Activated CD8-positive, alpha-beta memory T cell treated with anti-CD3 and anti-CD28 coated beads, Interleukin-2, amount 10 ng/mL, durations not matched to agents 7 days and 5 days (primary cell): ENCODE measurements at regions not wholly inside any gene's neighbourhood (a gene's known extent, or its start where the extent isn't known, plus 50 kb on each side); places are given as distances from the start of the nearest gene placed in this dataset.
"Not testable (repeated sequence)": the region's sequence is repeated elsewhere in the genome, so short reads cannot be mapped to it uniquely, and the experiment has no call there.

Experiments
- ATAC-seq: fragments of 150-1000 bp; cut with Tn5 transposase; one replicate; pipeline ENCODE4 v1.10.0; 2021; ENCODE audit warnings: moderate library complexity
- CTCF ChIA-PET: fragments of 350-600 bp; sonication (Branson Sonifier 250); formaldehyde crosslinking; loops from one replicate; lab custom pipeline; 2021; ENCODE audit warnings: antibody characterized with exemption; lab: Charles Lee
- DNase-seq: peaks from one replicate; pipeline ENCODE4 v3.0.0-alpha.2; 2020
- H3K27ac Mint-ChIP-seq: one replicate; pipeline ENCODE4 v1.8.0; 2021; ENCODE audit warnings: mild to moderate bottlenecking, mixed read lengths
- H3K27me3 Mint-ChIP-seq: one replicate; pipeline ENCODE4 v1.8.0; 2021; ENCODE audit warnings: mixed read lengths
- H3K36me3 Mint-ChIP-seq: one replicate; pipeline ENCODE4 v1.8.0; 2021; ENCODE audit warnings: mild to moderate bottlenecking, mixed read lengths
- H3K4me1 Mint-ChIP-seq: one replicate; pipeline ENCODE4 v1.8.0; 2021; ENCODE audit warnings: mixed read lengths
- H3K4me3 Mint-ChIP-seq: one replicate; pipeline ENCODE4 v1.8.0; 2021; ENCODE audit warnings: mild to moderate bottlenecking, moderate library complexity, mixed read lengths
- H3K9me3 Mint-ChIP-seq: one replicate; pipeline ENCODE4 v1.8.0; 2022; ENCODE audit warnings: low read depth, mixed read lengths

DNA sequence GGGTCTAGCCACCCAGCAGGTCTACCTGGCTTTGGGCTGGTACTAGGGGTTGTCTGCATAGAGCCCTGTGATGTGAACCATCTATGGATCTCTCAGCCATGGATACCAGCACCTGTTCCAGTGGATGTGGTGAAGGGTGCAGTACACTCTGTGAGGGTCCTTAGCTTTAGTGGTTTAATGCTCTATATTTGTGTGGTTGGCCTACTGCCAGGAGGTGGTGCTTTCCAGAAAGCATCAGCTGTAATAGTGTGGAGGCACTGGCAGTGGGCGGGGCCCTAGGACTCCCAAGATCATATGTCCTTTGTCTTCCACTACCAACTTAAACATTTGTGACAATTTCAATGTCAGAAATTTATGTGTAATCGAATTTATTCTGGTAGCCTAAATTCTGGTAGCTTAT is 1065.1 kb downstream of the RPIA start:
- peaks cover 19% of the 10 kb centered on the region for H3K9me3 Mint-ChIP-seq
- H3K27ac Mint-ChIP-seq, H3K36me3 Mint-ChIP-seq, H3K4me3 Mint-ChIP-seq, H3K4me1 Mint-ChIP-seq, CTCF ChIA-PET, H3K27me3 Mint-ChIP-seq, DNase-seq, ATAC-seq: not testable (repeated sequence)

DNA sequence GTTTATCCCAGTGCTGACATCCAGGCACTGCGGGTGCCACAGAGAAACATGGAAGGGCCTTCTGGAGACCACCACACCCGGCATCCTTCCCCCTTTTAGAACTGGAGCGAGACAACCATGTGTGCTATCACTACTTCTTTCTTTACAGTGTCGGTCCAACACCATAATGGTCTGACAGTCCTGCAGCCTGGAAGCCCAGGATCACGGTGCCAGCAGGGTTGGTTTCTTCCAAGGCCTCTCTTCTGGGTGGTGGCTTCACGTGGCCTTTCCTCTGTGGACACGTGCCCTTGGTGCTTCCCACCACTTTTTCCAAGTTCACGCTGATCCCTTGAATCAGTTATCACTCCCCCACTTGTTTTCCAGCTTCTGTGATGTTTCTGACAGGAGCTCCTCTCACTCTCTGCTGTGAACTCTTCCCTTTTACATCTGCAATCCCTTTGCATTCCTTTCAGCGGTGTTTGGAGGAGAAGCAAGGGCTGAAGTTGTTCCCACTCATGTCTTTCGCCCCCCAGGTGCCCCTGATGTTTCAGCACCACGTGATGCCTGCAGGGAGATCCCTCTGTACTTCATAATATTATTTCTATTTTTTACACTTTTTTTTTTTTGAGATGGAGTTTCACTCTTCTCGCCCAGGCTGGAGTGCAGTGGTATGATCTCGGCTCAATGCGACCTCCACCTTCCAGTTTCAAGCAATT is 1067.0 kb downstream of the RPIA start:
- peaks cover 23% of the 10 kb centered on the region for H3K9me3 Mint-ChIP-seq
- CTCF ChIA-PET, ATAC-seq, H3K4me3 Mint-ChIP-seq, H3K36me3 Mint-ChIP-seq, H3K4me1 Mint-ChIP-seq, H3K27ac Mint-ChIP-seq, H3K27me3 Mint-ChIP-seq, DNase-seq: not testable (repeated sequence)

DNA sequence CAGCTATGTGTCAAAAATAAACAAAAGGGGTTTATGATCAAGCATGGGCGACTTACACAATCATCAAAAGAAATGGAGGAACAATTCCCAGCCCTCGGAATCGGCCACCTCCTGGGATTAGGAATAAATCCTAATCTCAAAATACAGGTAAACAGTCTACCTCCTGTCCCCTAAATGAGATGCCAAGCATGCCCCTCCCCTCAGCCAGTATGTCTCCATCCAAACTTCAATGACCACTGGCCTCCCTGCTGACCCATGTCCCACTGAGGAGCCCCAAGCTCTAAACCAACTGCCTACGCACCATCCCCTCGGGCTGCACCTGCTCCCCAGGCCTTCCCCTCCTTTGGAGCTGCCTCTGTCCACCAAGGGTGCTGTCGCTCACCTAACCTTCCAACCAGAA is 1069.3 kb downstream of the RPIA start:
- DNase-seq, CTCF ChIA-PET, H3K4me3 Mint-ChIP-seq, H3K4me1 Mint-ChIP-seq, H3K27me3 Mint-ChIP-seq, H3K36me3 Mint-ChIP-seq, H3K27ac Mint-ChIP-seq, ATAC-seq: not testable (repeated sequence)
- peaks cover 24% of the 10 kb centered on the region for H3K9me3 Mint-ChIP-seq

DNA sequence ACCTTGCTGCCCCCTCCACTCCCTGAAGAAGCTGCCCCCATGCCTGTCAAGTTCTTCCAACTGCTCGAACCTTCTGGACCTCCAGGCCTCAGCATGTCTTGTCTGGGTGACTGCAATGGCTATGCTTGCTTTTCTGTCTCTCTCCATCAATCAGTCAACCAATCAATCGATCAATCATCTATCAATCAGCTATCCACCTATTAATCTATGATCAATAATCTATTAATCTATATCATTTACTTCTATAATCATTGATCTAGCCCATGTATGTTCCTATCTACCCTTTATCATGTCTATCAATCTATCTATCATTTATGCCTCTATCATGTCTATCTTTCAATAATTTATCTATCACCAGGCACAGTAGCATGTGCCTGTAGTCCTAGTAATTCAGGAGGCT is 1069.7 kb downstream of the RPIA start:
- H3K36me3 Mint-ChIP-seq, H3K27ac Mint-ChIP-seq, CTCF ChIA-PET, H3K4me1 Mint-ChIP-seq, H3K27me3 Mint-ChIP-seq, ATAC-seq, H3K4me3 Mint-ChIP-seq, DNase-seq: not testable (repeated sequence)
- H3K9me3 Mint-ChIP-seq, result peaks cover 22% of the 10 kb centered on the region

DNA sequence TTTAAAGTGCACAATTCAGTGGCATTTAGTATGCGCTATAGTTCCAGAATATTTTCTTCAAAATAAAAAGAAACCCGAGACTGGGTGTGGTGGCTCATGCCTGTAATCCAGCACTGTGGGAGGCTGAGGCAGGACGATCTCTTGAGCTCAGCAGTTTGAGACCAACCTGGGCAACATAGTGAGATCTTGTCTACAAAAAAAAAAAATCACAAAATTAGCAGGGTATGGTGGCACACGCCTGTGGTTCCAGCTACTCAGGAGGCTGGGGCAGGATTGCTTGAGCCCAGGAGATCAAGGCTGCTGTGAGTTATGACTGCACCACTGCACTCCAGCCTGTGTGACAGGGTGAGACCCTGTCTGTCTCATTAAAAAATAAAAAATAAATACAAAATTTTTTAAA is 1070.4 kb downstream of the RPIA start:
- H3K27ac Mint-ChIP-seq, DNase-seq, ATAC-seq, H3K27me3 Mint-ChIP-seq, H3K4me1 Mint-ChIP-seq, CTCF ChIA-PET, H3K36me3 Mint-ChIP-seq, H3K4me3 Mint-ChIP-seq: not testable (repeated sequence)
- peaks cover 22% of the 10 kb centered on the region for H3K9me3 Mint-ChIP-seq

DNA sequence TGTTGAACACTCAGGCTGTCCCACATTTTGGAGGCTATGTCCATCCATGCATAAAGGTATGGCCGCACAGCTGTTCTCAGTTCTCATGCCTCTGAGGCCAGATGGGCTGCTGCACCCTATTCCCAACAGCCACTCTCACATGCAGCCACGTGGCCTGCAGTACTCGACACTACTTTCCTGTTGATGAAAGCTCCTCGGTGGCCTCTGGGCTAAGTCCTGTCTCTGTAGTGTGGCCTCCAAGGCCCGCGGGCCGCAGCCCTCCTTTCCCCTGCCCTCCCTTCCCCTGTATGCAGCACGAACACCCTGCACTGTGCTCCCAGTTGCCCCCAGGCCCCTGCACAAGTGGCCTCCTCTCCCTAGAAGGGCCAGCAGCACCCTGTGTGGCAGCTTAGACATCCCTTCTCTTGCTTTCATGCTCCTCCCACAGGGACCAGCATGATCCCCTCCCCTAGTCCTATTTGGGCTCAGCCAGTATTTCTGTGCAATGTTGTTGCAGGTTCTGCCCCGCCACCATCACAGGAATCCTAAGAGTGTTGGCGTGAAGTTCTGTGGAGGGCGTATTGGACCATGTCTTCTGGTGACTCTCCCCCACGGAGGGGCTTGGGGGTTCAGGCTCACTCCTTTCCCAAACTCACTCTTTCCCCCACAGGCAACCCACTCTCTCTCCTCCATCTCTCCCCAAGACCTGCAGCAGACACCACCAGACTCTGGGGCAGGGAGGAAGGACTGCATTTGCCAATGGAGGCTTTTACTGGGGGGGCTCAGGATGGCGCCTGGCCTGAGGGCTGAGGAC is 1071.2 kb downstream of the RPIA start:
- DNase-seq, H3K27me3 Mint-ChIP-seq, H3K4me1 Mint-ChIP-seq, CTCF ChIA-PET, H3K4me3 Mint-ChIP-seq, H3K27ac Mint-ChIP-seq, ATAC-seq, H3K36me3 Mint-ChIP-seq: not testable (repeated sequence)
- peaks cover 24% of the 10 kb centered on the region for H3K9me3 Mint-ChIP-seq

DNA sequence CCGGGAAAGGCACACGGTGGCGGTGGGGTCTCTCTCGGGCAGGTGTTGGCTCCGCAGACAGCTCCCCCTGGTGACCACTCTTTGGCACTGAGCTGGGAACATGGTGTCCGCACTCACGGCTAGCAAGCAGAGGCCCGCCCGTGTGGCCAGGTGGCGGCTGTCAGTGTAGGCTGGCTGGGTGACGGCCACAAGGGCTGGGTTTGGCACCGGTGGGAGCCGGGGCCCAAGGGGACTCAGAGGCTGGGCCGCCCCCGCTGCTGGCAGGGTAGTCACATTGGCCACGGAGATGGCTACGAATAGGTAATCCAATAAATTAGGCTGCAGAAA is 1071.7 kb downstream of the RPIA start:
- Mint-ChIP-seq H3K4me3 (no peak overlapping the region), H3K4me1 (no peaks in the 10 kb centered on the region), H3K9me3 (peaks cover 22% of the 10 kb centered on the region), H3K36me3 (no peaks in the 10 kb centered on the region), H3K27me3 (peaks cover 10% of the 10 kb centered on the region), H3K27ac (no peak overlapping the region)
- ATAC-seq (no peak), DNase-seq (no peak)
- CTCF ChIA-PET, result no interaction called here

DNA sequence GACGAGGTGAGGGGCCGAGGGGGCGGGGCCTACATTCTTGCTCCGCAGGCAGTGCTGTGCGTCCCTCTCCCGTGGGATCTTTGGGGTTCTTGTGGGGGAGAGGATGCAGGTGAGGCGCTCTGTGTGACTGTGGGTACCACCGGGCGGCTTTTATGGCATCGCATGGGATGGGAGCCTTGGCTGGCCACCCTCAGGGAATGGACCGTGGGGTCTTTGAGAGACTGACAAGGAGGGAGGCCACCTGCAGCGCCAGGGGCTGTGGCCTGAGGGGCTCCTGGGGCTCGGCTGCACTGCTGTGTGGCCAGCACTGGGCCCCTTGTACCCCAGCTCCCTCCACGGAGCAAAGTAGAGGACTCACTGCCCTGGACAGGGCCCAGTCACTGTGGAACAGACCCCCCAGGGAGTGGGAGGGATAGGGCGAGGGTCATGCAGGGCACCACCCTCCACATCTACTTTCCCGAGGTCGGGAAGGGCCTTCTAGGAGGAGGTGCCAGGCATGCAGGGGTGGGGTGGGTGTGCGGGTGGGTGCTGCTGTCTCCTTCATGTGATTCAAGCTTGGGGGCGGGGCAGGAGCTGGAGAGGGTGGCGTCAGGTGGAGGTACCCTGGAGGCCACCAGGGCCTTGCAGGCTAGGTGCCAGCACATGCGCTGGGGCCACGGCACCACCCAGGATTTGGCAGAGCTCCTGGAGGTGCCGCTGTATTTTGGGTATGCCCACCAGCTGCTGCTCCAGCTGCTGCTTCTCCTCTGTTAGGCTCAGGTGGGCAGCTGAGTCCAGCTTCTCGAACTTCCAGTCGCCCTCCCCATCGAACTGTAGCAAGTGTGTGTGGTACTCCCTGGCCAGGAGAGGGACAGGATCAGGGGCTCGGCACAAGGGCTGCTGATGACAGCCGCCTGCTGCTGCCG is 1072.4 kb downstream of the RPIA start:
- Mint-ChIP-seq H3K36me3 (no peaks in the 10 kb centered on the region), H3K4me1 (no peaks in the 10 kb centered on the region), H3K9me3 (peaks cover 22% of the 10 kb centered on the region), H3K27ac (no peak overlapping the region), H3K4me3 (no peak overlapping the region), H3K27me3 (peaks cover 14% of the 10 kb centered on the region)
- DNase-seq, result no peak
- no peak for ATAC-seq
- CTCF ChIA-PET, result no interaction called here

DNA sequence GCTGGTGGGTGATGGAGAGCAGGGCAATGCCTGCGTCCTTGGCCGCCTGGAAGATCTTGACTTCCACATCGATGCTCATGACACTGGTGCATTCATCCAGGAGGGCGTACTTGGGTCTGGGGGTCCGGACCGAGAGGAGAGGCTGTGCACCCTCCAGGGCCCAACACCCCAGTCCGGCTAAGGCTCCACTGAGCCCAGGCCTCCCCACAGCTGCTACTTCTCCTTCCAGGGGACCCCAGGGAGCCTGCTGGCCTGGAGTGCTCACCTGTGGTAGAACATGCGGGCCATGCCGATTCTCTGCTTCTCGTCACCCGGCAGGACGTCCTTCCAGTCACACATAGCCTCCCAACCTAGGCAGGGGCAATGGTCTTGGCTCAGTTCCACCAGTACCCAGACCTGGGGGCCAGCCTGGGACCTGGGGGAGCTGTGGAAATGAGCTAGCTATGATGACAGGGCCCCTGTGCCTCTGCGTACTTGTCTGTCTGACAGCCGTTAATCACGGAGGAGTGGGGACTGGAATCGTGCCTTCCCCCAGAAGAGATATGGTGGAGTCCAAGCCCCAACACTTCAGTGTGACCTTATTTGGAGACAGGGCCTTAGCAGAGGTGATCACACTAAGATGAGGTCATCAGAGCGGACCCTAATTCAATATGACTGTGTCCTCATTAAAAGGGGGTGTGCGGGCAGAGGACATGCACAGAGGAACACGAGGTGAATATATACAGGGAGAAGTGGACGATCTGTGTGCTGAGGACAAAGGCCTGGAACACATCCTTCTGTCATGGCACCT is 1073.3 kb downstream of the RPIA start:
- H3K4me3 Mint-ChIP-seq, H3K4me1 Mint-ChIP-seq, H3K36me3 Mint-ChIP-seq, CTCF ChIA-PET, ATAC-seq, DNase-seq, H3K27ac Mint-ChIP-seq: not testable (repeated sequence)
- peaks cover 22% of the 10 kb centered on the region for H3K9me3 Mint-ChIP-seq
- peaks cover 18% of the 10 kb centered on the region for H3K27me3 Mint-ChIP-seq

DNA sequence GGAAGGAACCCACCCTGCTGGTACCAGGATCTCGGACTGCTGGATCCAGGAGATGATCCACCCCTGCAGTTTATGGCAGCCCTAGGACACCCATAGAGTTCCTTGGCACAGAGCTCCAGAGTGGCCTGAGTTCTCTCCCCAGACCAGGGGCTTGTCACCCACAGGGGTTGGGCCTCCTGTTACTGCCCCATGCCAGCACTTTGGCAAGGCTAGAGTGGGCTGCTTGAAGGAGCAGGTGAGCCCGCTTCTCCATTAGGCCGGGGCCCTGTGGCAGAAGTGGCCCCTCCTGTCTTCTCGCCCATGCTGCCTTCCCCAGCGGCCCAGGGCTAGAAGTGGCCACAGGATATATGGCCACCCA is 1073.9 kb downstream of the RPIA start:
- ATAC-seq, H3K27ac Mint-ChIP-seq, CTCF ChIA-PET, DNase-seq, H3K4me3 Mint-ChIP-seq, H3K4me1 Mint-ChIP-seq, H3K36me3 Mint-ChIP-seq: not testable (repeated sequence)
- H3K27me3 Mint-ChIP-seq, result peaks cover 18% of the 10 kb centered on the region
- H3K9me3 Mint-ChIP-seq, result peaks cover 19% of the 10 kb centered on the region

DNA sequence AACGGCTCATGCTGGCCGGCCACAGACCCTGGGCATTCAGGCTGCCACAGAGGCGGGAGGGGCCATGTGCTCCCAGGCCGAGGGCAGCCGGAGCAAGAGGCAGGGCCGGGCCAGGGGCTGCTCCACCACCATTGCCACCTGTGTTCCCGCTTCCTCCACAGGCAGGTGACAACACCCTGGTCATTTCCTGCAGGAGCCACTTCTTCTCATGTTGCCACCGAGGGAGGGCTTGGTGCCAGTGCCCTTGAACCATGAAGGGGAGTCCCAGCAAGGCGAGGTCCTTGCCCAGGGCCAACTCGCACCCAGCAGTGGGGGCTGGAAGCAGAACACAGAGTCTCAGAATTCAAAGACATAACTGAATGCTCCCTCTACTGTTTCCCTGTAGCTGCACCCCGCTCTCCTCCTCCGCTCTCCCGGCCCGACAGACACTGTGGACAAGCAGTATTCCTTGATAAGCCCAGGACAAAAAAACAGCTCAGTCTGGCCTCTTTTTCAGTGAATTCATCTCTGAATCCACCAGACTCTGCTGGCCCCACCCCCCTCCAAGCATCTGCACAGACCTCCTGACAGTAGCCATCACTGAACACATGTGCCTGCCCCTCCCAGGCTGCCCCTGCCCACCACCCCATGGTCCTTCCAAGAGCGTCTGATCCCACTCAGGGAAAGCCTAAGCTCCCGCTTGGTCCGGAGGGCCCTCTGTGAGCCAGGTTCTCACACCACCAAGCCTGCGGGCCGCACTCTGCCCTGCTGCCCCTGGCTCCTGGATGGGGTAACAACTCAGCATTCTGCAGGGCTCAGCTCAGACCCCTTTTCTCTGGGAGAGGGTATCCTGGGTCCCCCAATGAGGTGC is 1074.9 kb downstream of the RPIA start:
- ATAC-seq, H3K4me1 Mint-ChIP-seq, H3K36me3 Mint-ChIP-seq, CTCF ChIA-PET, DNase-seq, H3K27ac Mint-ChIP-seq, H3K4me3 Mint-ChIP-seq: not testable (repeated sequence)
- Mint-ChIP-seq H3K9me3 (peaks cover 18% of the 10 kb centered on the region), H3K27me3 (peaks cover 18% of the 10 kb centered on the region)

DNA sequence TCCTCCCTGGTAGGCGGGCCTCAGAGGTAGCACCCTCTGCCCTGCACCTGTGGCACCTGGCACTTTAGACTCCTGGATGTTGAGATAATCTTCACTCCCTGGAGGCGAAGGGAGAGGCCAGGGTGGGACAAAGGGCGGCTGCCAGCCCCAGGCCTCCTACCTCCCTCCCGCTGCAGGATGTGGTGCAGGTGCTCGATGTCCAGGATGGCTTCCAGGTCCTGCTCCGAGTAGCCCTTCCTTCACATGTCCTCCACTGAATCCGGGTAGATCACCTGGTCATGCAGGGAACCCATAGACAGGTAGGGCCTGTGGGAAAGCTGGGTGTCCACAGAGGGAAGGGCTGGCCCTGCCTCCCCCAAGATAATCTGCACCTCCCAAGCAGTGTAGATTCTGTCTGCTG is 1075.6 kb downstream of the RPIA start:
- Mint-ChIP-seq H3K27me3 (peaks cover 18% of the 10 kb centered on the region), H3K9me3 (peaks cover 15% of the 10 kb centered on the region)
- ATAC-seq, H3K27ac Mint-ChIP-seq, H3K4me3 Mint-ChIP-seq, DNase-seq, CTCF ChIA-PET, H3K4me1 Mint-ChIP-seq, H3K36me3 Mint-ChIP-seq: not testable (repeated sequence)
